Activated T-cell treated with anti-CD3 and anti-CD28 coated beads for 4 hours (primary cell): ENCODE measurements at regions not wholly inside any gene's neighbourhood (a gene's known extent, or its start where the extent isn't known, plus 50 kb on each side); places are given as distances from the start of the nearest gene placed in this dataset.
"Not testable (repeated sequence)": the region's sequence is repeated elsewhere in the genome, so short reads cannot be mapped to it uniquely, and the experiment has no call there.

Source experiments
- DNase-seq: peaks from one replicate; pipeline ENCODE4 v3.0.0-alpha.2; 2020

- DNase-seq = not testable (repeated sequence)
These were observed 226.4 kb upstream of the PLGLB2 start for GRCh38 chr2:87521489-87521888.

GRCh38 chr2:87524619-87525188 lies 223.2 kb upstream of the PLGLB2 start:
- DNase-seq = not testable (repeated sequence)

- DNase-seq = not testable (repeated sequence)
These were observed 222.3 kb upstream of the PLGLB2 start for GRCh38 chr2:87525497-87525991.

GRCh38 chr2:87526258-87526657 lies 221.6 kb upstream of the PLGLB2 start:
- not testable (repeated sequence) for DNase-seq

- DNase-seq = not testable (repeated sequence)
These were observed 215.7 kb upstream of the PLGLB2 start for GRCh38 chr2:87531968-87532715.

- DNase-seq = not testable (repeated sequence)
These were observed 214.3 kb upstream of the PLGLB2 start for GRCh38 chr2:87533390-87534272.

GRCh38 chr2:87534273-87534889 lies 213.5 kb upstream of the PLGLB2 start:
- not testable (repeated sequence) for DNase-seq

GRCh38 chr2:87536427-87536826 lies 211.5 kb upstream of the PLGLB2 start:
- DNase-seq = not testable (repeated sequence)

- not testable (repeated sequence) for DNase-seq
These were observed 210.6 kb upstream of the PLGLB2 start for GRCh38 chr2:87537251-87537671.

GRCh38 chr2:87538268-87538667 lies 209.6 kb upstream of the PLGLB2 start:
- DNase-seq = not testable (repeated sequence)

GRCh38 chr2:87539151-87539943 lies 208.5 kb upstream of the PLGLB2 start:
- DNase-seq = not testable (repeated sequence)

GRCh38 chr2:87540242-87540641 lies 207.6 kb upstream of the PLGLB2 start:
- DNase-seq = not testable (repeated sequence)

- not testable (repeated sequence) for DNase-seq
These were observed 205.2 kb upstream of the PLGLB2 start for GRCh38 chr2:87542599-87543174.

- DNase-seq = not testable (repeated sequence)
These were observed 204.1 kb upstream of the PLGLB2 start for GRCh38 chr2:87543797-87544196.

GRCh38 chr2:87547106-87547505 lies 200.8 kb upstream of the PLGLB2 start:
- DNase-seq = not testable (repeated sequence)

GRCh38 chr2:87547966-87548365 lies 199.9 kb upstream of the PLGLB2 start:
- not testable (repeated sequence) for DNase-seq

GRCh38 chr2:87548681-87549536 lies 199.0 kb upstream of the PLGLB2 start:
- DNase-seq = not testable (repeated sequence)

GRCh38 chr2:87549561-87550202 lies 198.2 kb upstream of the PLGLB2 start:
- not testable (repeated sequence) for DNase-seq

GRCh38 chr2:87554678-87555077 lies 193.2 kb upstream of the PLGLB2 start:
- DNase-seq = not testable (repeated sequence)

- DNase-seq = peak; percentile 19
These were observed 192.8 kb upstream of the PLGLB2 start for GRCh38 chr2:87555082-87555481.
